MM.1S (cell line): ENCODE measurements at regions not wholly inside any gene's neighbourhood (a gene's known extent, or its start where the extent isn't known, plus 50 kb on each side); places are given as distances from the start of the nearest gene placed in this dataset.

ENCODE experiments used
- CTCF ChIP-seq: fragments of 300-600 bp; sonication (generic); IDR thresholded peaks from 2 replicates; pipeline ENCODE4 v1.5.1; 2016; ENCODE audit warnings: antibody characterized with exemption, low read length, mixed read lengths
- EZH2 ChIP-seq: fragments of 300-600 bp; sonication (generic); optimal IDR thresholded peaks from 2 replicates; pipeline ENCODE3; 2017; ENCODE audit warnings: low read depth, mild to moderate bottlenecking, antibody characterized with exemption, low read length, mixed read lengths
- EZH2phosphoT487 ChIP-seq: fragments of 300-600 bp; sonication (generic); IDR thresholded peaks from 2 replicates; pipeline ENCODE4 v1.6.1; 2018; ENCODE audit warnings: antibody characterized with exemption, low read length

- TF ChIP-seq EZH2 (no peak), EZH2phosphoT487 (no peak), CTCF (no peak)
These were observed 293.2 kb upstream of the KLF4 start for GRCh38 chr9:107782789-107783188.
